NCI-H1105 (cell line): ENCODE measurements at regions not wholly inside any gene's neighbourhood (a gene's known extent, or its start where the extent isn't known, plus 50 kb on each side); places are given as distances from the start of the nearest gene placed in this dataset.

Source experiments
- DNase-seq: peaks from one replicate; lab custom pipeline; 2025; lab: John Stamatoyannopoulos, UW

- no peak for DNase-seq
These were observed 117.9 kb upstream of the PTPN1 start for GRCh38 chr20:50392138-50392866.

- no peak for DNase-seq
These were observed 116.9 kb upstream of the PTPN1 start for GRCh38 chr20:50393242-50393641.

DNA sequence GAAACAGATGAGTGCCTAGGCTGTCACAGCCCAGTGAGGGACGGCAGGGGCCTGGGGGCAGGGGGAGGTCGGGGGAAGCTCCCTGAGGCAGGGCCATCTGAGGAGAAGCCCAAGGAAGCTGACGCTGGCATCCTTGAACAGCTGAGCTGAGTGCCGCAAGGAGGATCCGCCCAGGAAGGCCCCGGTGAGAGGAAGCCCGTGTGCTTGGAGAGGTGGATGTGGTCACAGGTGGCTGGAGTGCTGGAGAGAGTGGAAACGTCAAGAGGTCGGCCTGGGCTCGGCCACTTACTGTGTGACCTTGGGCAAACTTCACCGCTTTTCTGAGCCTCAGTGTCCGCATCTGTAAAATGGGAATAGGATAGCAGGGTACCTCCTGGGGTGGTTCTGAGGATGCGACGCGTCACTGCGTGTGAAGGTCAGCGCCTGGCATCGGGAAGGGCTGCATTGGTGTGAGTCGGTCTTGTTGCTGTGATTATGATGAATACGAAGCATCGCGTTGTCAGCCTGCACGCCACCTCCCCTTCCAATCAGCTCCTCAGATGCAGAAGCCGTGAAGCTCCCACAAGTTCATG is 116.1 kb upstream of the PTPN1 start:
- no peak for DNase-seq

GRCh38 chr20:50394569-50394968 is 115.6 kb upstream of the PTPN1 start:
- DNase-seq: no peak

DNA sequence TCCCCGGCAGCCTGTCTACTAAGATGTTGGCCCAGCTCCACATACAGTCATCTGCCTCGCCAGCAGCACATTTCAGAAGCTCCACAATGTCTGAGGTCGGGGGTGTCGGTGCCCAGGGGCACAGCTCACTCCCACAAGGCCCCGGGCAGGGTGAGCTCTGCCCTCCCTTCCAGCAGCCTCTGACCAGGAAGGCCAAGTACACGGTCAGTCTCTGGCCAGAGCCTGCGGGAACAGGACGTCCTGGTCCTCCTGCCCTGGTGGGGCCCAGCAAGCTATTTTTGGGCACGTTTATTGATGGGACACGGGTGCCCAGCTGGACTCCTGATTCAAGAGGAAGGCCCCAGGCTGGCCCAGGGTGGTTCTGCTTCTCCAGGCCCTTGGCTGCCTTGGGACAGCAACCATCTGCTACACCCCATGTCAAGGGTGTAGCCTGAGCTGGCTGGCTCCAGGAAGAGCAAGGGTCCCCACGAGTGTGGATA is 114.9 kb upstream of the PTPN1 start:
- DNase-seq: no peak

DNA sequence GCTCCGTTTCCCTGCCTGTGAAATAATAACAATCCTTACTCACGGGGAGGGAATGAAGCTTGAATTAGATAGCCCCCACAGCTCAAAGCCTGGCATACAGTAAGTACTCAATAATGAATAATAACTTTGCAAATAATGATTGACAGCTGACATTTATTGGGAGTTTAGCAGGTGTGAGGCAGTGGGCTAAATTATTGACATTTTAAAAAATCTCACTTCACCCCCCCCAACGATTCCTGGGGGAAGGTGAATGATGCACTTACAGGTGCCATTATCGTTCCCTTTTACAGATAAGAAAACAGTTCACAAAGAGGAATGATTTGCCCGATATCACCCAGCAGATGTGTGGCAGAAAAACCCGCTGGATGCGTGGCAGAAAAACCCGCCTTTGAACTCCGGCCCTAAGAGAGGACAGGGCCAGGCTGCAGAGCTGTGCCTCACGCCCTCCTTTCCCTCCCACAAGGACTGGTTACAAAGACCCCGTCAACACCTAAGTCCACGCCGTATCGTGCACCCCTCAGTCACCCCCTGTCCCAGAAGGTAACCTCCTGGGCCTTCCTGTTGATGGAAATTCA is 114.2 kb upstream of the PTPN1 start:
- no peak for DNase-seq

DNA sequence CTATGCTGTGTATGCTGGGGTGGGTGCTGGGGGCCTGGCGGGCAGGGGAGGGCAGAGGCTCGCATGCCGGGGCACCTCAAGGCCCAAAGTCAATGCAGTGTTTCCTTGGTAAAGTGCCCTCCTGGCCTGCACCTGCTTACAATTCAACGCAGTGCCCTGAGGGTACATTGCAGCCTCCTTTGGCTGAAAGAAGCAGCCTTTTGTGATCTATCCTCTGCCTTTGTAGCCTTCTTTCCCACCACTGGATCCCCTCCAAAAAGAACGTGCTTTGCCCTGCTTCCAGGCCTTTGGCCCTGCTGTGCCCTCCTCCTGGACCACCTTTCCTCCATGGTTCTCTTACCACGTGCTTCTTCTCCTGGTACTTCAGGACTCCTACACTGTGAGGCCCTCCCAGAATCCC is 113.6 kb upstream of the PTPN1 start:
- DNase-seq: no peak

DNA sequence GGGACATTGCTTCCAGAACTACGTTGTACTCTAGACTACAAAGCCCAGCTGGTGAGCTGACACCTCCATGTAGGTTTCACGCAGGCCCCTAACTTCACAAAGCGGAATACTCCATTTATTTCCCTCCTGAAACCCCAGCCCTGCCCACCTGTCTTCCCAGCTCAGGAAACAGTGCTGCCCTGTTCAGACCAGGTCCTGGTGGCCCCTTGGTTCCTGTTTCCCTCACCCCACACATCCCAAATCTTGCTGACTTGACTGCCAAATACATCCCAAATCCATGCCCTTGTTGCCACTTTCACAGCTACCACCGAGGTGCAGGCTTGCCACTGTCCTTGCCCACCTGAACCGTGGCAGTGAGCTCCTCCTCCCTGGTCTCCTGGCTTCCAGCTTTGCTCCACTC is 113.1 kb upstream of the PTPN1 start:
- no peak for DNase-seq

DNA sequence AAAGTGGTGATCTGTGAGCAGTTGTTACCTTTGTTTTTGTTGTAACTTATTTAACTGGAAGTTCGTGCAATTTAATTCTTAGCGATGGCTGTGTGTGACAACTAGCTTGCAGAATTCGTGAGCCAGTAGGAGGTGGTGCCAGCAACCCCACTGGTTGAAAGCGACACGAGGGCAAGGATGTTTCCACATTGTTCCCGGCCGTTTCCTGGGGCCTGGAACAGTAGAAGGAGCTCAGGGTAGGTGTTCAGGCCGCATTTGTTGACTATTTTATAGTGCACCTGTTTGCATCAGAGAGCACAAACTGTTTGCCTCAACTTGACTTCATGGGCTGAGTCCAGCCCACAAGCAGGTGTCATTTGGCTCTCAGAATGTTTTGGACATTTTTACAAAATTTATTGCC is 112.1 kb upstream of the PTPN1 start:
- no peak for DNase-seq

GRCh38 chr20:50398471-50398820 is 111.7 kb upstream of the PTPN1 start:
- DNase-seq: no peak

DNA sequence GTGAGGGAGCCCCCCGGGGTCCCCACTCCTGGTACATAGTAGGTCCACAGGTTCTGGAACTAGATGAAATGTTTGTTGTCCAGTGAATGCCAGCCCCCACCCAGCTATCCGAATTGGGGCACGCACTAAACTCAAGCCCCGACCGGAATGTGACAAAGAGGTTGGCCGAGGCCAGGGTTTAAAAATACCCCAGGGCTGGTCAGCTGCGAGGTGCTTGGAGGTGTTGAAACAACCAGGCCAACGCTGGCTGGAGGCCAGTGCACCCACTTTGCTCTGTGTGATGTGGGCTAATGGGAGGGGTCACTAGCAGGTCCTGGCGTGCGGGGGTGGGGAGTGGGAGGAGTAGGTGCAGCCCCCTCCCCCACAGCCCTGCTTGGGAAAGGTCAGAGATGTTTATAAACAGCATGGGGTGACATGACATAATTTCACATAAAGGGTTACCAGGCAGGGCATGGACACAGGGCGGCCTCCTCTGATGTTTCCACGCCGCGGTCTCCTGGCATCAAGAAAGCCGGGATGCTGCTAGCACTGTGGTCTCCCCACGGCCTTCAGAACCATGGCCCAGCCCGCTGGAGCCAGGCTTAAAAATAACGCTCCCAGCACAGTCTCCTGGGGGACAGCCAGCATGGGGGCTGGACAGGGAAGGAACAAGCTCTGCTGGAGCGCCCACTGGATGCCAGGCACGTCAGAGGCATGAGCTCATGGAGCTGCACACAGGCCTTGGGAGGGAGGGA is 111.2 kb upstream of the PTPN1 start:
- DNase-seq: no peak

GRCh38 chr20:50399555-50399916 is 110.6 kb upstream of the PTPN1 start:
- no peak for DNase-seq

DNA sequence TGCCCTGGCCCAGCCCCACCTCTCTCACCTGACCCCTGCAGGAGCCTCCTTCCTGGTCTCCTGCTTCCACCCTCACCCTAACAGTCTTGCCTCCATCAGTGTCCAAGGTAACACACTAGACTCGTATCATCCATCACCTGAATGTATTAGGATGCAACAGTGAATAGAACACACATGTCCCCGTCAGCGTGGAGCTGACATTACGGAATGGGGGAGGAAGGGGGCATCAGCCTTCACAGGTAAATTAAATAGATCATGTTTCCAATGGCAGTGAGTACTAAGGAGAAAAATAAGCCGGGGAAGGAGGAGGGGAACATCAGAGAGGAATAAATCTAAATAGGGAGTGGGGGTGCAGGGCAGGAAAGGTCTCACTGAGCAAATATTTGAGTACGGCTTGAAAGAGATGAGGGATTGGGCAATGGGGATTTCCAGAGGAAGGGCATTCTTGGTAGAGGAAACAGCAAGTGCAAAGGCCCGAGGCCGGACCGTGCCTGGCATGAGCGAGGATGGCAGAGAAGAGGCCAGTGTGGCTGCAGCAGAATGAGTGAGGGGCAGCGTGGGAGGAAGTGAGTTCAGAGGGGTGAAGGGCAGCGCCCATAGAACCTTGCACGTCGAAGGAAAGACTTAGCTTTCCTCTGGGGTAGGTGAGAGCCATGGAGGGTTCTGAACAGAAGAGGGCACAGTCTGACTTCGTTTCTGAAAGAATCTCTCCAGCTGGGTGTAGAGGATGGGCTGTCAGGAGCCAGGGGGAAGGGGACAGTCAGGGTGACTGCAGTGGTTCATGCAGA is 110.1 kb upstream of the PTPN1 start:
- no peak for DNase-seq

- DNase-seq: no peak
These were observed 109.2 kb upstream of the PTPN1 start for GRCh38 chr20:50400705-50401586.

- no peak for DNase-seq
These were observed 108.4 kb upstream of the PTPN1 start for GRCh38 chr20:50401587-50402418.

GRCh38 chr20:50403565-50404418 is 106.4 kb upstream of the PTPN1 start:
- no peak for DNase-seq

DNA sequence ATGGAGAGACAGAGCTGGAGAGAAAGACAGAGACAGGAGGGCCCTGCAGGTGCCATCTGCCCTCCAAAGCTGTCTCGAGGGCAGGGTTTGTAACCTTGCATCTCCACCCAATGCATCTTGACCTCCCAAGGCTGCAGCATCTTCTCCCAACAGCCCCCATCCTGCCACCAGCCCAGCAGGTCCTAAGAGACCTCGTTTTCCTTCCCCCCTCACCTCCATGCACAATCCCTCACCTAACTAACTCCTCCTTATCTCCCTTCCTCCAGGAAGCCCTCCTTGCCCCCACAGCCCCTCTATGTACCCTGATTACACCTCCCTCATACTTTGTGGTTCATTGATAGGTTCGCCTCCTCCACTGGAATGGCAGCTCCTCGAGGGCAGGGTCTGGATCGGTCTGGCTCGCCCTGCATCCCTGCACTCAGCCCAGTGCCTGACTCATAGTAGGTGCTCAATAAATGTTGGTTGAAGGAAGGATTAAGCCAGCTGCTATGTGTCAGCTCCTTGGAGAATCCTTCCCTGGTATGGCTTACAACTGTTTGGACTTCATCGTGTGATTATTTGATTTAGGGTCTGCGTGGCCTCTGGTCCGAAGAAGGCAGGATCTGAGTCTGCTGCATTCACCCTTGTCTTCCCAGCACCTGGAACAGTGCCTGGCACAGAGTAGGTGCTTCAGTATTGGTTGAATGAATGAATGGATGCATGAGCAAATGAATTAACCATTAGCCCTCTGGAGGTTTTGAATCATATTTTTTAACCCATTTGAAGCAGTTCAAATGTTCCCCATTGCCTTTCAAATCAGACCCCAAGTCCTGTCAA is 105.6 kb upstream of the PTPN1 start:
- no peak for DNase-seq

- DNase-seq: no peak
These were observed 104.8 kb upstream of the PTPN1 start for GRCh38 chr20:50405235-50405914.
